ENCODE measurements at regions not wholly inside any gene's neighbourhood (a gene's known extent, or its start where the extent isn't known, plus 50 kb on each side); places are given as distances from the start of the nearest gene placed in this dataset.
"Not testable (repeated sequence)": the region's sequence is repeated elsewhere in the genome, so short reads cannot be mapped to it uniquely, and the experiment has no call there.

DNA sequence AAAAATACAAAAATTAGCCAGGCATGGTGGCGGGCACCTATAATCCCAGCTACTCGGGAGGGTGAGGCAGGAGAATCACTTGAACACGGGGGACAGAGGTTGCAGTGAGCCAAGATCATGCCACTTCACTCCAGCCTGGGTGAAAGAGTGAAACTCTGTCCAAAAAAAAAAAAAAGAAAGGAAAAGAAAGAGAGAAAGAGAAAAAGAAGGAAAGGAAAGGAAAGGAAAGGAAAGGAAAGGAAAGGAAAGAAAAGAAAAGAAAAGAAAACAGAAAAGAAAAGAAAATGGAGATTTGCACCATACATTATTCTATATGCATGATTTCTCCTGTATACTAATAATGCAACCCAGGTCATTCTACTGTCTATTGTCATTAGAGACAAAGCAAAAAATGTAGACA is 421.5 kb downstream of the PCDH19 start:
- DNase-seq: not testable (repeated sequence)

DNA sequence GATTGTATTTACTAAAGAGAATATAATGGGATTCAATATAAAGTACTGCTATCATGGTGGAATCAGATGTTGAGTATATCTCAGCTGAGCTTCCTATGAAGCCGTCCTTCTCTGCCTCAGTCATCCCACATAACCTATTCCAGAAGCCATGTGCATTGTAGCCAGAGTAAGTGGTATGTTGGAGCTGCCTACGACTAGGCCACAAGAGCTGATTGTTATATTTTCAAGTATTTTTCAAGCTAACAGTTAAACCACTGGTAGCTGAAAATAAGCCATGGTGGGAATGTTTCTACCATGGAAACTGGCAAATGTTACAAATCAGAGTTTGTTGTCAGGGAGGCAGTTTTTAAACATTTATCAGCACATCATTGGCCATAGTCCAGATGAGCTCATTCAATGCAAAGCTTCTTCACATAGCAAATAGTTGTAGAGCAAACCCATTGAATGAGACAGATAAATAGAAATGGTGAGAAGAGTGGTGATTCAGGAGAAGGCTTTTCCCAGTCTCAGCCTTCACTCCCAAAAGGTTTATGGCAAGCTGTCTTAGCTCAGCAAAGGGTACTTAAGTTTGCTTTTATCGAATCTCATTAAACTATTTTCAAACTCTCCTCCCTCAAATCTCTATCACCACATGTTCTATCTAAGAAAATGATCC is 436.4 kb downstream of the PCDH19 start:
- DNase-seq: no peak

DNA sequence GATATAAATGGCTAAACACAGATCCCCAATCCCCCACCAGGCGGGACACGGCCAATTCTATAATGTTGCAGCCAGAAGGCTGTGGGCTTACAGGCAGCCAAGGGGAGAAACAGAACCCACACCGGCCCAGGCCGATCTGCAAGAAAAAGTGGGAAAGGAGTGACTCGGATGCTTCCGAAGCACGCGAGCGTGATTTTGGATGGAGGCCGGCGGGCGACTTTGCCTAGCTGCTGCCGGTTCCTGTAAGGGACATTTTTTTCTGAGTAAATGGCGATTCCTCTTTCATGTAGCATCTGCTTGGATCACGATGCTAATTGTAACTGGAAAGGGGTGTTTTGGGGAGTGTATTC is 470.2 kb downstream of the PCDH19 start:
- no peak for DNase-seq

DNA sequence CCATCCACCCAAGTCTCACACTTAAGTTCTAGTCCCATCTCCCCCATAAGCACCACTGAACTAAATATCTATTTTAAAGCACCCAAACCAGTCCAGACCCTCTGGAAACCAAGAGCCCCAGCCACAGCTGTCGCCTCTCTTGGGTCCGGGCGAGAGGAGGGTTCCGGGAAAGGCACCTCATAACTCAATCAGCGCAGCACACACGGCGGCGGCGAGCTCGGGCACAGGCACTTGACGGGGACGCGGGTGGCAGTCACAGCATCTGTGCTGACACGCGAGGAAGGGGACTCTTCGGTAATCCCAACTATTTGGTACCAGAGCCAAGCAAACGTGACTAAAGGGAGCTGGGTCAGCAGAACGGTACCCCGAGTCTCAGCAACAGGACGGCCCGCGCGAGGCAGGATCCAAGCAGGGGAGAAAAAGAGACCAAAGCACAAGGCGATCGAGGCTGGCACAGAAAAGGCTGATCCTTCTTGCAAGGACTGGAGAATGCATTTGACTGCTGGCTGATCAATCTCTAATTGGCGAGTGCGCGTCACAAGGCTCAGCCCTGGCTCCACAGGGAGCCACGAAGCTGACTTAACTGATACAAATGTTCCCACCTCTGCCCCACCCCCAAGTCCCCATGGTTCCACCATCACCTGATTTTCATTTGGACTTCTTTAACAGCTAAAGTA is 470.7 kb downstream of the PCDH19 start:
- not testable (repeated sequence) for DNase-seq

DNA sequence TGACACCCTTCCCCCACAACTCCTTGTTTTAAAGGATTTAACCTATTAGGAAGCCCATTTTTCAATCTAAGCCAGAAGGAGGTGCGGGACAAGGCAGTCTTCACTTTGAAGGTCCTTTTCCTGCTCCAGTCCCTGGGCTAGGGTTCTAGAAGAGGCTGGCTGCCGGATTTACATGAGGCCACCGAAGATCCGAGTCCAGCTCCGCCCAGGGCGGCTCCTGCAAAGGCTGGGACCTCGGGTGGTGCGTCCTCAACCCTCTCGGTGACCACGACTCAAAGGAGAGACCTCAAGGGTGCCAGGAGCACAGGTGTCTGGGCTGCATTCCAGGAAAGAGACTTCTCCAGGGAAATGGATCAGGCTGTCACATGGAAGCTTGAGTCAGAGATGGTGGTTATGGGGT is 471.6 kb downstream of the PCDH19 start:
- DNase-seq: no peak

DNA sequence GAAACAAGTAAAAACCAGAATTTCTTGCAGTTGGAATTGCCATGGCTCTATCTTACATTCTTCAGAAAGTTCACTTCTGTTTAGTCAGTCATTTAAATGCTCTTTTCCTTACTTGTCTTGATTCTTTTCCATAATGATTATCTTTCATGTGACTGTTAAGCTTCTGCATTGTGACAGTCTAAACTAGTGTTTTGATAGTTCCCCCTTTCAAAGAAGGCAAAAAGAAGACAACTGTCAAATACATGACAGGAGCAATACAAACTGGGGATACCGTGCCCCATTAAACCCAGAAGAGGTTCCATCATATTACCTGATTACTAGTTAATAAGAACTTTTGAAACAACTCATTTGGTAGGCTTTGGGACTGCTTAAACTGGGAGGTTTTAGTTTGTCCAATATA is 476.2 kb downstream of the PCDH19 start:
- no peak for DNase-seq

DNA sequence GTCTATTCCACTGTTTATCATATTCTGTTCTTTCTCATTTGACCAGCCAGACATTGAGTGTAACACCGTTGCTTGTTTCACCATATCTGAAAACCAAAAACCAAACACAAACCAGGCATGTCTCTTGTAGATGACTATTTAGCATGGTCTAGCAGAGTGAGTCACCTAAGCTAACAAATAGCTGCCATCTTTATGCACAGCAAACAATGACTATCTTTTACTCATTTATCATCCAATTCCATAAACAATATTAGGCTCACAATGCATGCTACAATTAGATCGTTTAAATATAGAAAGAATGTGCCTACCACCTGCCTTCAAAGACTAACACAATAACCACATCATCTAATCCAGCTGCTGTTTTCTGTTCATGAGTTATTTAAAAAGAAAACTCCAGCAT is 495.4 kb downstream of the PCDH19 start:
- DNase-seq: no peak

DNA sequence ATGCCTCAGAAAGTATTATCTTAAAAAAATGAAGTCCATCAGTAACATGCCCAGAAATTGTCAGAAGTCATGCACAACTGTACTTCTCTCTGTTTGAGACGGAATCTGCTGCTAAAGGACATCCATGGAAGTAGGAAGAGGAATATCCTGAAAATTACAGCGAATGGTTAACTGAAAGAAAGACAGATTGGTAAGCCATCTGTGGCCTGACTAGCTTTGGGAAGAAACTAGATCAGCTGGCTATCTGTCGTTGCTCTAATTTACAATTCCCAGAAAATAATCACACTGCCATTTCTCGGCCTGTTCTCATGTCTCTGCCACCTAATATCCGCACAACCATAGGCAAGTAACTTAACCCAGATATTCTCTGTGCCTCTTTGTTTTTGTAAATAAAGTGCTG is 496.5 kb downstream of the PCDH19 start:
- no peak for DNase-seq

DNA sequence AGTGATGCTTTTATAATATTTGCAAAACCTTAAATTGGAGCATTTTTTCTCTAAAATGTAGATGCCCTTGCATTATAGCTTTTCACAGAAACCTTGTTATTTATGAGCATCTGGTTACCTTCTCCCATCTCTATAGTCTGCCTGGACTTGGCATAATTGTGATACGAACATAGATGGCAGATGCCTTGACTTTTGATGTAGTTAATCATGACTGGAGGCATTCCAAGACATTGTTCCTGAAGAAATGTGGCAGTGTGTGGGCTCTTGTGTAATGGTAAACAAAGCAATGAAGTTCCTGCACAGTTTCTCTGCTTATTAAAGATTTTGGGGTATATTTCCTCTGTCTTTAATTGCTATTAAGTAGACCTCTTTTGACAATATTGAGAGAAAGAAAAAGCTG is 500.1 kb downstream of the PCDH19 start:
- no peak for DNase-seq

DNA sequence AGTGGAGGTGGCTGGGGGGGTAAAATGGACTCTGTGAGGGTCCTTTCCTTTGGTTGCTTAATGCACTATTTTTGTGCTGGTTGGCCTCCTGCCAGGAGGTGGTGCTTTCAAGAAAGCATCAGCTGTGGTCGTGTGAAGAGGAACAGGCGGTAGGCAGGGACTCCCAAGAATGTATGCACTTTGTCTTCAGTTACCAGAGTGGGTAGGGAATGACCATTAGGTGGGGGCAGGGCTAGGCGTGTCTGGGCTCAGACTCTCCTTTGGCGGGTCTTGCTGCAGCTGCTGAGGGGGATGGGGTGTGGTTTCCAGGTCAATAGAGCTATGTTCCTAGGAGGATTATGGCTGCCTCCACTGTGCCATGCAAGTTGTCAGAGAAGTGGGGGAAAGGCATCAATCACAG is 509.0 kb downstream of the PCDH19 start:
- DNase-seq: no peak

DNA sequence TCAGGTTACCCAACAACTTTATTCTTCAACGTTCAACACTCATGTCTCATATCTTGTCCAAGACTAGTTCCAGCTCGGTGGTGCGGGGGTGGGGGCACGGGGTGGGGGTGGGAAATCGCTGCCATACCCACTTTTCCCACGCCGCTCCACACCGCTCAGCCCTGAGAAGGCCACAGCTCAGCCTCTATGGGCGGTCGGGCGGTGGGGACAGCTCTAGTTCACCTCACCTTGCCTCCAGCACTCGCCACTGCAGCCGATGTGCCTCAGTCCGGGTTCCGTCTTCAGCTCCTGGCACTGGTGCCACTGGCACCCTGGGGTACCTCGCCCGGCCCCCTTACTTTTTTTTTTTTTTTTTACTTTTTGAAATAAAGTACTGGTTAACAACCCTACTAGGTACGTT is 522.2 kb downstream of the PCDH19 start:
- no peak for DNase-seq

DNA sequence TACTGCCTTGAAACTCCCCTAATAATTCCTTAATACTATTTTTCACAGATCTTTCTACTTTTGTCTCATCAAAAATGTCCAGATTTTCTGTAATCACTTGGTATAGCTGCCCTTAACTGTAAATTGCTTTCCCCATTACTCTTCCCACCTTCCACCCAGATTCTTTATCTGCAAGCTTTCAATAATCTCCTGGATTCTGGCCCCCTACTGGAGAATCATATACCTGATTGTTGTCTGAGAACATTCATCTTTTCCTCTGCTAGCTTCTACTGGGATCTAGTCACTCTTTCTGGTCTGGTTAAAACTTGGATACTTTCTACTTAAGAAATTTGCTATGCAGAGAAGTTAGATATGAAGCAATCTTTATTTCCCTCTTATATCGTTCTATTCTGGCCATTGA is 552.6 kb downstream of the PCDH19 start:
- DNase-seq: no peak

DNA sequence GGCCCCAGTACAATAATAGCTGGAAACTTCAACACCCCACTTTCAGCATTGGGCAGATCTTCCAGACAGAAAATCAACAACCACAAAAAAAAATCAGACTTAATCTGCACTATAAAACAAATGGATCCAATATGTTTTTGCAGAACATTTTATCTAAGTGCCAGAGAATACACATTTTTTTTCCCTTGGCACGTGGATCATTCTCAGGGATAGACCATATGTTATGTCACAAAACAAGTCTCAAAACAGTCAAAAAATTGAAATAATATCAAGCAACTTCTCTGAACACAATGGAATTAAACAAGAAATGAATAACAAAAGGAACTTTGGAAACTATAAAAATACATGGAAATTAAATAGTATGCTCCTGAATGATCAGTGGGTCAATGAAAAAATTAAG is 576.3 kb downstream of the PCDH19 start:
- DNase-seq: no peak

DNA sequence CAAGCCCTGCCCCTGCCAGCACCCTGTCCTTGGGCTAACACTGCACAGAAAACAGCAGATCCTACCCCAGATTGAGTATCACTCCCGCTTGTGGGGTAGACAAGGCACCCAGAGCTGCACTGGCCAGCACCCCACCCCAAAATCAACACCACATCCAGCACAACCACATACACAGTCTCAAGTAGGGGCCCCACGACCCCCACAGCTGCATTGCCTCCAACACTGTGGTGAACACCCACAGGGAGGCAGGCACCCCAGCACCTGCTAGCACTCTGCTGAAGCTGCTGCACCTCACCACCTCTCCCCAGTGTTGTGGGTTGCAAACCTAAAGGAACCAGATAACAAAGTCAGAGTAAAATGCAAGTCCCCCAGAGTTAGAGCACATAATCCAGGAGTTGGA is 589.9 kb downstream of the PCDH19 start:
- no peak for DNase-seq

DNA sequence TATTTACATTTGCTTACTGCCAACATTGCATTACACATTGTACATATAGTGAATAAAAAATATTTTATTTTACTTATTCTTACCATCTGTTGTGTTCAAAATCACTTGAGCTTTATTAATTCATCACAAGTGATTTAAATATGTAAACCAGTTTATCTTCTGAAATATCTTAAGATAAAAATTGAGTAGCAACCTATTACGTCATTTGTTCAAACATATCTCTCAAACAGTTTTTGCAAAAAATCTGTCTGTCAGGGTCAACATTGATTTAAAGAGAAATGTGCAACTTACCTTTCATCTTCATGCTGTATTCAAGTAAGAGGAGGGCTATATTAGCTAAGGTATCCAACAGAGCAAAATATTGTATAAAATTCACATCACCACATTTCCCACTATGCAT is 610.1 kb downstream of the PCDH19 start:
- DNase-seq: no peak

DNA sequence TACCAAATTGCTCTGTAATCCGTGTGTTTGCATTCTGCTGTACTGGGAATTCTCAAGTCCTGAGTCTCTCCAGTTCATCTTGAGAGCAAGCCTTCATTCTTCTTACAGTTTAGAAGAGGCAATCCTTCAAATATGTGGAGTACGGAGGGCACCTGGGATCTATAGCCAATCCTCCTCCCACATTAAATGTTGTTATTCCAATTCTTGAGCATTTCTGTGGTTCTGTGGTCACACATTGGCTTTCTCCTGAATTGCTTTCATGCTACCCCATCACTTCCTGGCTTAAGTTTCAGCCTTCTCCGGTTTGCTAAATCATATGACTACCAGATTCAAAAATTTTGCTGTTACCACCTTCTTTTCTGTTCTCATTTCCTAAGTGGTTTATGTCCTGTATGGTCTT is 611.1 kb downstream of the PCDH19 start:
- no peak for DNase-seq

DNA sequence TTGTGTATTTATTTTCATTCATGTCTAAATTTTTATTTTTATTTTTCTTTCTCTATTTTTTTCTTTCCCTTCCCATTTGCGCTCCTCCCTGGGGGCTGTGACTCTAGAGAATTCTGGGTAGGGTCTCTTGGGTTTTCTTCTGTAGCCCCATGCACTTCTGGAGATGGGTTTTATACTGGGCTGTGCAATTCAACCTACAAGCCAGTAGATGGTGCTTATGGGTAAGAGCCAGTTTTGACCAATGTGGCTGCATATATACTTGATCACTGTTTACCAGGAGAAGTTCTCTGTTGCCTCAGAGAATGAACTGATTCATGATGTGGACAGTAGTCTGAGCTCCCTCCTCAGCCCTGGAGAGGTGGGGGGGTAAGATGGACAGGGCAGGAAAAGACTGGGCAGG is 614.6 kb downstream of the PCDH19 start:
- DNase-seq: no peak

DNA sequence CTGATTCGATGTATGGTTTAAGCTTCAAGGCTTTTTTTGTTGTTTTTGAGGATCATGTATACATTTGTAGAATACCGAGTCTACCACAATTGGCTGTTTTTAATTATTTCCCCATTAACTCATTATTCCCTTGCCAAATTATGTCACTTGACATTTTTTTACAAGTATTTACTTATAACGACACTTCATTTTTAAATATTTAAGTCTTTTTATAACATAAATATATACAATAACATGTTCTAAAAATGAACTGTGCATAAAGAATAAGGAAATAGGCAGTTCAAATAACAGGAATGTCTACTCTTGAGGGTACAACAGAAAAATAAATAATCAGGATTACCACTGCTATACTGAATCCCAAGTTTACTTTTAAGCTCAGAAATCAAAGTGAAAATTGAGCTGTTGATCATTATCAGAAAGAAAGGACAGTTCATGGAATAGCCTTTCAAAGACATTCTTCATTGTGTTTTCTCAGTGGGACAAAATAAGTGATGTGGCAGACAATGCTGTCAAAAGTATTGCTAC is 627.5 kb downstream of the PCDH19 start:
- no peak for DNase-seq

DNA sequence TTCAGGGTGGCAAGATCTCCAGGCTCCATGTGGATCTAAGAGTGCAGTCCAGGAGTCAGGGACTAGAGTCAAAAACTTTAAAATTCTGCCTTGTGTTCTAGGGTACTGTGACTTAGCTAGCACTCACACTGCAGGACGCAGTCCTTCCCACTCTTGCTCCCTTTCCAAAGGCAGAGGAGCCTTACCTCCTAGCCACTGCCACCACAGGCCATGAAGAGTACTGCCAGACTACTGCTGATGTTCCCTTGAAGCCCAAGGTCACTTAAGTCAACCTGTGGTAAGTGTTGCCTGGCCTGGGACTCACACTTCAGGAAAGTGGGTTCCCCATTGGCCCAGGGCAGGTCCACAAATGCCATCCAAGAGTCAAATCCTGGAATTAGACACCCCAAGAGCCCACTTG is 632.2 kb downstream of the PCDH19 start:
- DNase-seq: no peak

DNA sequence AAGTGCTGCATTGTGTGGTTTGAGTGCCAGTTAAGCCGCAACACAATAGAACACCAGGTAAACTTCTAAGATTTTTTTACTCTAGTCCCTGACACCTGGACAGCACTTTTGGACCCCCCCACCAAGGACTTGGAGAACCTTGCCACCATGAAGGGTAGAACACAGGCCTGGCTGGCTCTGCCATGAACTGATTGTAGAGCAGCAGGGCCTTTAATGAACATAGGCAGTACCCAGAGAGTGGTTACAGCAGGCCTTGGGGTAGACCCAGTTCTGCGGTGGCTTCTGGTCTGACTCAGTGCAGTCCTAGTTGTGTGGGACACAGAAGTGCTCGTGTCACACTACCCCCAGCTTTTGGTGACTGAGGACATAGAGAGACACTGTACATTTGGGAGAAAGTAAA is 648.3 kb downstream of the PCDH19 start:
- DNase-seq: no peak

DNA sequence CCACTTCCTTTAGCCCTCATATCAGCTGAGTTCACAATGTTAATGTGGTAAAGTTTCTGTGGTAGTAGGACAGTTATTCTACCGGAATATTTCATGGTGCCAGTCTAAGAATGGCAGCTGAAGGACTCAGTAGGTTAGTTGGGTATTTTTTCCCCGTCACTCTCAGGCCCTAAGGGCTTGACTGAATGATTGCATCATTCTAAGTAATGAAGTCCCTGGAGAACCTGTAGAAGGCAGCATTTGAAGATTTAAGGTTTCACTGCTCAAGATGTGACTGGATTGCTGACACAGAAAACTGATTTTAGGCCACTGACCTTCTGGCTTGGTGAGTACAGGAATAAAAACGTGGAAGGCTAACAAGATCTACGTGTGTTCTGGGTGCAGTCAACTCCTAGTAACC is 657.3 kb downstream of the PCDH19 start:
- no peak for DNase-seq

DNA sequence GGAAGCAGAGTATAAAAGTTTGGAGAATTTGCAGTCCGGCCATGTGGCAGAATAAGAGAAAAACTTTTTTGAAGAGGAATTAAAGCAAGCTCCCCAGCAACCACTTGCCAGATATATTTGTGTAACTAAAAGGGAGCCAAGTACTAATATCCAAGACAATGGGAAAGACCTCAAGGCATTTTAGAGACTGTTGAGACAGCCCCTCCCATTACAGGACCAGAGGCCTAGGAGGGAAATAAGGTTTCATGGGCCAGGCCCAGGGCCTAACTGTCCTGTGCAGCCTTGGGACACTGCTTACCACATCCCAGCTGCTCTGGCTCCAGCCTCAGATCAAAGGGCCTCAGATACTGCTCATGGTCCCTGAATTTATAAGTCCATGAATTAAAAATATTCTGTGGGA is 659.4 kb downstream of the PCDH19 start:
- no peak for DNase-seq

DNA sequence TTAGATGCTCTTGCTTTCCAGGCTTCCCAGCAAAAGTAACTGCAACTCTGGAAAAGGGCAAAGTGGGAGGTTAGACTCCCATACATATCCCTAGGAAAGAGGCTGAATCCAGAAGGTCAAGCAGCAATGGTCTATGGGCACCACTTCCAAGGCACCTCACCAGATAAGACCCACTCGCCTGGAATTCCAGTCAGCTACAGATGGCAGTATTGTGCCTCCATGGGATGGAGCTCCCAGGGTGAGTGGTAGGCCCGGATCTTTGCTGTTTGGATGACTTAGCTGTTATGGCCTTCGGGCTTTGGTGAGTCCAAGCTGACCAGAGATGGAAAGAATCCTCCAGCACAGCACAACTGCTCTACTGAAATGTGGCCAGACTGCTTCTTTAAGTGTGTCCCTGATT is 688.0 kb downstream of the PCDH19 start:
- DNase-seq: no peak

DNA sequence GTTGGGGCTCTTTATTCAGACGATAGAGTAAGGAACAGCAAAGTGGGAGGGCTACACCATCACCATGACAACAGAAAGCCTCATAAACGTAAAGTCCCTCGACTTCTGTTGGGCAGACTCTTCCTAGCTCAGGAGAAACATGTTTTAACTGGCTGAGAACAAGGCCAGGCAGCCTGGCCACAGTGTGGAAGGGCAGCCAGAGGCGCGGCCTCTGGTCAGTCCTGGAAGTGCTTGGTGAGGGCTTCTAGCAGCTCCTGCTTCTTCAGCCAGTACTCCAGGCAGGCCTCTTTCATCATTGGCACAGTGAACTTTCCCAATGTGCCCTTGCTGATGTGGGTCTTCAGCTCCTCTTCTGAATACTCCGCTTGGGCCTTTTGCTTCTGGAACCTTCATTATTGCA is 690.9 kb downstream of the PCDH19 start:
- DNase-seq: no peak

DNA sequence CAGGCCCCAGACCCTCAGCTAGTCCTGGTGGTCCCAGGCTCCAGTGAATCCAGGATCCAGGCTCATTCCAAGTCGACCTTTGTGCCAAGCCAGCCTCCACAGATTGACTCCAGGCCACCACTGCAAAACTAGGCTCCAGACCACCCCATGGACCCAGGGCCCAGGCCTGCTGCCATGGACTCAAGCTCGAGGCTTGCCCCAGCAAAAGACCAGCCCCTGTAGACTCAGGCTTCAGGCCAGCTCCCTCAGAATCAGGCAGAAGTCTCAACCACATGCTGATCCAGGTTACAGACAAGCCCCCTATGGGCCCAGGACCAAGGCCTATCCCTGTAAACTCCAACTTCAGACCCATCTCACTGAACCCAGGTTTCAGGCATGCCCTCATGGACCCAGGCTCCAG is 692.4 kb downstream of the PCDH19 start:
- no peak for DNase-seq

All from activated CD4-positive, alpha-beta T cell treated with anti-CD3 and anti-CD28 coated beads, Interleukin-2, amount 50 U/mL, for 16 hours (primary cell).